SW 1271 (cell line): ENCODE measurements at regions not wholly inside any gene's neighbourhood (a gene's known extent, or its start where the extent isn't known, plus 50 kb on each side); places are given as distances from the start of the nearest gene placed in this dataset.

Experiments
- DNase-seq, 2 experiments: peaks; one replicate each; lab custom pipeline; 2025; lab: John Stamatoyannopoulos, UW

- no peak for DNase-seq
Observed at GRCh38 chr2:234633581-234634230, 136.8 kb upstream of the ARL4C start.

GRCh38 chr2:234632527-234633391 lies 135.9 kb upstream of the ARL4C start:
- no peak for DNase-seq

- DNase-seq = no peak
Observed at GRCh38 chr2:234631646-234632514, 135.0 kb upstream of the ARL4C start.

- no peak for DNase-seq
Observed at GRCh38 chr2:234630801-234631261, 133.9 kb upstream of the ARL4C start.

GRCh38 chr2:234629596-234629995 lies 132.7 kb upstream of the ARL4C start:
- no peak for DNase-seq

- no peak for DNase-seq
Observed at GRCh38 chr2:234628953-234629352, 132.1 kb upstream of the ARL4C start.

GRCh38 chr2:234627308-234627707 lies 130.4 kb upstream of the ARL4C start:
- no peak for DNase-seq

GRCh38 chr2:234626566-234627130 lies 129.8 kb upstream of the ARL4C start:
- no peak for DNase-seq

- DNase-seq = no peak
Observed at GRCh38 chr2:234625626-234626250, 128.9 kb upstream of the ARL4C start.

- no peak for DNase-seq
Observed at GRCh38 chr2:234623521-234623991, 126.7 kb upstream of the ARL4C start.

- DNase-seq = no peak
Observed at GRCh38 chr2:234621120-234621519, 124.2 kb upstream of the ARL4C start.

GRCh38 chr2:234620018-234620417 lies 123.1 kb upstream of the ARL4C start:
- DNase-seq = no peak

- no peak for DNase-seq
Observed at GRCh38 chr2:234615643-234616356, 118.9 kb upstream of the ARL4C start.

- no peak for DNase-seq
Observed at GRCh38 chr2:234611209-234611608, 114.3 kb upstream of the ARL4C start.

GRCh38 chr2:234608946-234609345 lies 112.1 kb upstream of the ARL4C start:
- DNase-seq = no peak

GRCh38 chr2:234607691-234608090 lies 110.8 kb upstream of the ARL4C start:
- no peak for DNase-seq

- DNase-seq = no peak
Observed at GRCh38 chr2:234606896-234607295, 110.0 kb upstream of the ARL4C start.

- DNase-seq = no peak
Observed at GRCh38 chr2:234603619-234604018, 106.7 kb upstream of the ARL4C start.

GRCh38 chr2:234601213-234601612 lies 104.3 kb upstream of the ARL4C start:
- no peak for DNase-seq

GRCh38 chr2:234597576-234597861 lies 100.6 kb upstream of the ARL4C start:
- DNase-seq = no peak
